NK-92 treated with Interleukin-12 subunit alpha and Interleukin-12 subunit beta, amount 100 ng/mL, for 24 hours (cell line): ENCODE measurements at regions not wholly inside any gene's neighbourhood (a gene's known extent, or its start where the extent isn't known, plus 50 kb on each side); places are given as distances from the start of the nearest gene placed in this dataset.
"Not testable (repeated sequence)": the region's sequence is repeated elsewhere in the genome, so short reads cannot be mapped to it uniquely, and the experiment has no call there.

ENCODE experiments used
- DNase-seq: peaks from one replicate; lab custom pipeline; 2025; lab: John Stamatoyannopoulos, UW

- not testable (repeated sequence) for DNase-seq
Measured at GRCh38 chr15:98088307-98088945, 127.9 kb downstream of the ARRDC4 start.

- not testable (repeated sequence) for DNase-seq
Measured at GRCh38 chr15:98089352-98089751, 128.8 kb downstream of the ARRDC4 start.

GRCh38 chr15:98097986-98098385 lies 137.5 kb downstream of the ARRDC4 start:
- DNase-seq = not testable (repeated sequence)

- not testable (repeated sequence) for DNase-seq
Measured at GRCh38 chr15:98100606-98101005, 140.1 kb downstream of the ARRDC4 start.

GRCh38 chr15:98103570-98103969 lies 143.1 kb downstream of the ARRDC4 start:
- DNase-seq = no peak

- not testable (repeated sequence) for DNase-seq
Measured at GRCh38 chr15:98104386-98105151, 144.1 kb downstream of the ARRDC4 start.

GRCh38 chr15:98106615-98107194 lies 146.2 kb downstream of the ARRDC4 start:
- DNase-seq = not testable (repeated sequence)

- DNase-seq = no peak
Measured at GRCh38 chr15:98111806-98112205, 151.3 kb downstream of the ARRDC4 start.

- no peak for DNase-seq
Measured at GRCh38 chr15:98113327-98113726, 152.8 kb downstream of the ARRDC4 start.

- no peak for DNase-seq
Measured at GRCh38 chr15:98120561-98120960, 160.1 kb downstream of the ARRDC4 start.

- DNase-seq = no peak
Measured at GRCh38 chr15:98121536-98121935, 161.0 kb downstream of the ARRDC4 start.

GRCh38 chr15:98121957-98122356 lies 161.5 kb downstream of the ARRDC4 start:
- DNase-seq = no peak

GRCh38 chr15:98123297-98123696 lies 162.8 kb downstream of the ARRDC4 start:
- DNase-seq = no peak

GRCh38 chr15:98123834-98124233 lies 163.3 kb downstream of the ARRDC4 start:
- DNase-seq = no peak

- no peak for DNase-seq
Measured at GRCh38 chr15:98124581-98124980, 164.1 kb downstream of the ARRDC4 start.

GRCh38 chr15:98126326-98127085 lies 166.0 kb downstream of the ARRDC4 start:
- no peak for DNase-seq

- no peak for DNase-seq
Measured at GRCh38 chr15:98127586-98127985, 167.1 kb downstream of the ARRDC4 start.

- no peak for DNase-seq
Measured at GRCh38 chr15:98131924-98132323, 171.4 kb downstream of the ARRDC4 start.

GRCh38 chr15:98134905-98135304 lies 174.4 kb downstream of the ARRDC4 start:
- DNase-seq = no peak

- DNase-seq = no peak
Measured at GRCh38 chr15:98138910-98139309, 178.4 kb downstream of the ARRDC4 start.

GRCh38 chr15:98139337-98139736 lies 178.8 kb downstream of the ARRDC4 start:
- DNase-seq = no peak

GRCh38 chr15:98142572-98142971 lies 182.1 kb downstream of the ARRDC4 start:
- no peak for DNase-seq
